ENCODE measurements at regions not wholly inside any gene's neighbourhood (a gene's known extent, or its start where the extent isn't known, plus 50 kb on each side); places are given as distances from the start of the nearest gene placed in this dataset.

DNA sequence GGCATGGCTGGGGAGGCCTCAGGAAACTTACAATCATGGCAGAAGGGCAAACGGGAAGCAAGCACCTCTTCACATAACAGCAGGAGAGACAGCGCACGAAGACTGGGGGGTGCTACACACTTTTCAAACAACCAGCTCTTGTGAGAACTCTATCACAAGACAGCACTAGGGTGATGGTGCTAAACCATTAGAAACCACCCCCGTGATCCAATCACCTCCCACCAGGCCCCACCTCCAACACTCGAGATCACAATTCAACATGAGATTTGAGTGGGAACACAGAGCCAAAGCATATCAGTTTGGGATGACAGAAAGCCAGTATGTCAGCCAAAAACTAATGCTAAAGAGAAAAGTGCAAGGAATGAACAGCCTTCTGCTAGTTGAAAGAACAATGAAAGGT, 309.8 kb upstream of the CCDC54 start:
- no peak overlapping the region for H3K4me2 ChIP-seq (ENCODE audit: low read length)
- no peak overlapping the region for H3K18ac ChIP-seq (ENCODE audit: low read length)
- no peak overlapping the region for H3K14ac ChIP-seq (ENCODE audit: low read length)
- H4K8ac ChIP-seq (ENCODE audit: low read depth, low read length): no peak overlapping the region
- H3K9me3 ChIP-seq (ENCODE audit: insufficient read depth, low read depth, low read length): no peaks in the 10 kb centered on the region
- no peaks in the 10 kb centered on the region for H3K27me3 ChIP-seq (ENCODE audit: insufficient read depth, low read length)
- no peak overlapping the region for H3K4ac ChIP-seq (ENCODE audit: low read depth, low read length)
- no peaks in the 10 kb centered on the region for H3K79me2 ChIP-seq (ENCODE audit: control insufficient read depth, insufficient read depth, low read length, poor library complexity)
- H3K27ac ChIP-seq (ENCODE audit: low read depth, low read length): no peak overlapping the region
- no peak overlapping the region for H4K12ac ChIP-seq (ENCODE audit: low read depth, low read length)
- H2BK5ac ChIP-seq (ENCODE audit: low read depth, low read length, poor library complexity): no peak overlapping the region
- H2BK120ac ChIP-seq (ENCODE audit: insufficient read depth, low read length, poor library complexity): no peak overlapping the region
- H2AK5ac ChIP-seq (ENCODE audit: low read length): no peak overlapping the region
- H3K36me3 ChIP-seq (ENCODE audit: control insufficient read depth in 1 of 2, insufficient read depth in 2 of 2, low read length in 2 of 2): no peaks in the 10 kb centered on the region
- WGBS (ENCODE audit: extremely low coverage, insufficient coverage, insufficient read length): no CpG with 5 or more reads among the region's 5 CpGs
- H3K9ac ChIP-seq (ENCODE audit: low read length): no peak overlapping the region
- DNase-seq: no peak
- H3K79me1 ChIP-seq (ENCODE audit: low read length): no peaks in the 10 kb centered on the region
- H3K4me3 ChIP-seq (ENCODE audit: low read depth, low read length): no peak overlapping the region
- H3K23ac ChIP-seq (ENCODE audit: low read length): no peak overlapping the region
- H2AFZ ChIP-seq (ENCODE audit: insufficient read depth, low read length, poor library complexity): no peak overlapping the region
- no peak overlapping the region for H2BK12ac ChIP-seq (ENCODE audit: low read length)
- no peak overlapping the region for H4K91ac ChIP-seq (ENCODE audit: low read depth, low read length)
- H3K4me1 ChIP-seq (ENCODE audit: control insufficient read depth in 1 of 2, insufficient read depth in 2 of 2, low read length in 2 of 2): no peaks in the 10 kb centered on the region

DNA sequence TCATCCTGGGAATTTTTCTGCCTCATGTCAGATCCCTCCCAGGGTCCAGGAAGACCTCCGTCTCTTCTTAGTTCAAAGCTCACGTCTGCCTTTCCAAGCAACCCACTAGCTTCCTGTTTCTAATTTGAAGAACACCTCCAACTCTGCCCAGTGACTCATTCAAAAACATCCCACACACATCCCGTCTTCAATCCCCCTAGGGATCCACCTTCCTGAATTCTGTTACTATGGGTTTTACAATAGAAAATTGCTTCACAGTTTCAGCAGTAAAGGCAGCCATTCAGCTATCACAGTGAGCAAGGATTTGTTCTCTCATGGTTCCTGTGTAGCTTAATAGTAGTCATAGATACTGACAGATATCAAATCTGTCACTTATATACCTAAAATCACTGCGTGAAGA, 308.3 kb upstream of the CCDC54 start:
- Histone ChIP-seq H2AK5ac (ENCODE audit: low read length) (no peak overlapping the region), H3K4me3 (ENCODE audit: low read depth, low read length) (no peak overlapping the region), H3K79me2 (ENCODE audit: control insufficient read depth, insufficient read depth, low read length, poor library complexity) (no peaks in the 10 kb centered on the region), H4K91ac (ENCODE audit: low read depth, low read length) (no peak overlapping the region), H3K4me1 (ENCODE audit: control insufficient read depth in 1 of 2, insufficient read depth in 2 of 2, low read length in 2 of 2) (no peaks in the 10 kb centered on the region), H4K8ac (ENCODE audit: low read depth, low read length) (no peak overlapping the region), H3K4ac (ENCODE audit: low read depth, low read length) (no peak overlapping the region), H2AFZ (ENCODE audit: insufficient read depth, low read length, poor library complexity) (no peak overlapping the region), H3K9me3 (ENCODE audit: insufficient read depth, low read depth, low read length) (no peaks in the 10 kb centered on the region), H3K27ac (ENCODE audit: low read depth, low read length) (no peak overlapping the region), H3K23ac (ENCODE audit: low read length) (no peak overlapping the region), H3K4me2 (ENCODE audit: low read length) (no peak overlapping the region), H3K9ac (ENCODE audit: low read length) (no peak overlapping the region), H3K18ac (ENCODE audit: low read length) (no peak overlapping the region), H3K79me1 (ENCODE audit: low read length) (no peaks in the 10 kb centered on the region), H4K12ac (ENCODE audit: low read depth, low read length) (no peak overlapping the region), H3K36me3 (ENCODE audit: control insufficient read depth in 1 of 2, insufficient read depth in 2 of 2, low read length in 2 of 2) (no peaks in the 10 kb centered on the region), H2BK120ac (ENCODE audit: insufficient read depth, low read length, poor library complexity) (no peak overlapping the region), H3K14ac (ENCODE audit: low read length) (no peak overlapping the region), H2BK12ac (ENCODE audit: low read length) (no peak overlapping the region), H2BK5ac (ENCODE audit: low read depth, low read length, poor library complexity) (no peak overlapping the region), H3K27me3 (ENCODE audit: insufficient read depth, low read length) (no peaks in the 10 kb centered on the region)
- no peak for DNase-seq
- WGBS (ENCODE audit: extremely low coverage, insufficient coverage, insufficient read length): no CpG with 5 or more reads among the region's 4 CpGs

DNA sequence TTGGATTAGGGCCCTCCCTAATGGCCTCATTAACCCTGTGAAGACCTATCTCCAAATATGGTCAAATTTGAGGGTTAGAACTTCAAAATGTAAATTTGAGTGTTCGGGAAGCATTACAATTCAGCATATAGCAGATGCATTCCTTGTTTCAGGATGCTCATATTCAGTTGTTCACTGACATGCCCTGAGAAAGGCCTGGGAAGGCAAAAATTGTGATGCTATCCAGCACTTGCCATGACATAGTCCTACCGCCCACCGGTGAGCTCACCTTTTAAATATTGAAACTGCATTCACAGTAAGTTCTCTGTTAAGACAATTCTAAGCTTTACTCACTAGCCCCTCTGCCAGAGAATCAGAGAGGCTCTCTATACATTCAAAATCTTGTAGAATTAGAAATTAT, 300.3 kb upstream of the CCDC54 start:
- H3K4me1 ChIP-seq (ENCODE audit: control insufficient read depth in 1 of 2, insufficient read depth in 2 of 2, low read length in 2 of 2): no peaks in the 10 kb centered on the region
- H3K27ac ChIP-seq (ENCODE audit: low read depth, low read length): no peak overlapping the region
- H4K8ac ChIP-seq (ENCODE audit: low read depth, low read length): no peak overlapping the region
- DNase-seq: no peak
- H2BK120ac ChIP-seq (ENCODE audit: insufficient read depth, low read length, poor library complexity): no peak overlapping the region
- no peak overlapping the region for H4K12ac ChIP-seq (ENCODE audit: low read depth, low read length)
- H3K18ac ChIP-seq (ENCODE audit: low read length): no peak overlapping the region
- no peak overlapping the region for H2AFZ ChIP-seq (ENCODE audit: insufficient read depth, low read length, poor library complexity)
- no peaks in the 10 kb centered on the region for H3K79me1 ChIP-seq (ENCODE audit: low read length)
- no peak overlapping the region for H3K4me2 ChIP-seq (ENCODE audit: low read length)
- no peak overlapping the region for H2BK12ac ChIP-seq (ENCODE audit: low read length)
- no peak overlapping the region for H2BK5ac ChIP-seq (ENCODE audit: low read depth, low read length, poor library complexity)
- H3K79me2 ChIP-seq (ENCODE audit: control insufficient read depth, insufficient read depth, low read length, poor library complexity): no peaks in the 10 kb centered on the region
- H3K14ac ChIP-seq (ENCODE audit: low read length): no peak overlapping the region
- H3K27me3 ChIP-seq (ENCODE audit: insufficient read depth, low read length): no peaks in the 10 kb centered on the region
- no peaks in the 10 kb centered on the region for H3K9me3 ChIP-seq (ENCODE audit: insufficient read depth, low read depth, low read length)
- no peak overlapping the region for H3K4ac ChIP-seq (ENCODE audit: low read depth, low read length)
- H3K36me3 ChIP-seq (ENCODE audit: control insufficient read depth in 1 of 2, insufficient read depth in 2 of 2, low read length in 2 of 2): no peaks in the 10 kb centered on the region
- no peak overlapping the region for H4K91ac ChIP-seq (ENCODE audit: low read depth, low read length)
- no peak overlapping the region for H3K23ac ChIP-seq (ENCODE audit: low read length)
- no peak overlapping the region for H2AK5ac ChIP-seq (ENCODE audit: low read length)
- H3K9ac ChIP-seq (ENCODE audit: low read length): no peak overlapping the region
- WGBS (ENCODE audit: extremely low coverage, insufficient coverage, insufficient read length): no CpG with 5 or more reads among the region's 3 CpGs
- H3K4me3 ChIP-seq (ENCODE audit: low read depth, low read length): no peak overlapping the region

DNA sequence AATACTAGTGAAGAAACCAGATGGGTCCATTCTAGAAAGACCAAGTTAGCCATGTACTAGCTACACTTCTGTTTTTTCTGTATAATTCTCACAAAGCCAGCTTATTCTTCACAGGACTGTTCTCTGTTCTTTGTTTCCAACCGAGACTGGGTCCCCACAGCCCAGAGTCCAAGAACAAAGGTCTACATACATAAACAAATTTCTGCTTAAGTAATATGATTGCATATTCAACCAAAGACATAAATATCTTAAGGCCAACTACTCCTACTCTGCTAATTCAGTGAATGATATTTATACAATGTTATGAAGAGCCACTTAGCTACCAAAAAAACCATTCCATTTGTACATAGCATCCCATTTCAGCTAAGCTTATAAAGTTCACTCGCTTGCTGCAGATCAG, 299.8 kb upstream of the CCDC54 start:
- no peak overlapping the region for H3K4me3 ChIP-seq (ENCODE audit: low read depth, low read length)
- H3K4ac ChIP-seq (ENCODE audit: low read depth, low read length): no peak overlapping the region
- WGBS (ENCODE audit: extremely low coverage, insufficient coverage, insufficient read length): no CpG with 5 or more reads among the region's 2 CpGs
- no peak overlapping the region for H4K8ac ChIP-seq (ENCODE audit: low read depth, low read length)
- H2AK5ac ChIP-seq (ENCODE audit: low read length): no peak overlapping the region
- no peaks in the 10 kb centered on the region for H3K79me1 ChIP-seq (ENCODE audit: low read length)
- H3K36me3 ChIP-seq (ENCODE audit: control insufficient read depth in 1 of 2, insufficient read depth in 2 of 2, low read length in 2 of 2): no peaks in the 10 kb centered on the region
- no peak overlapping the region for H3K23ac ChIP-seq (ENCODE audit: low read length)
- H3K4me2 ChIP-seq (ENCODE audit: low read length): no peak overlapping the region
- no peak overlapping the region for H2BK12ac ChIP-seq (ENCODE audit: low read length)
- no peaks in the 10 kb centered on the region for H3K79me2 ChIP-seq (ENCODE audit: control insufficient read depth, insufficient read depth, low read length, poor library complexity)
- H3K18ac ChIP-seq (ENCODE audit: low read length): no peak overlapping the region
- no peaks in the 10 kb centered on the region for H3K27me3 ChIP-seq (ENCODE audit: insufficient read depth, low read length)
- no peak overlapping the region for H2BK120ac ChIP-seq (ENCODE audit: insufficient read depth, low read length, poor library complexity)
- H3K4me1 ChIP-seq (ENCODE audit: control insufficient read depth in 1 of 2, insufficient read depth in 2 of 2, low read length in 2 of 2): no peaks in the 10 kb centered on the region
- no peak for DNase-seq
- H4K91ac ChIP-seq (ENCODE audit: low read depth, low read length): no peak overlapping the region
- no peak overlapping the region for H2AFZ ChIP-seq (ENCODE audit: insufficient read depth, low read length, poor library complexity)
- no peaks in the 10 kb centered on the region for H3K9me3 ChIP-seq (ENCODE audit: insufficient read depth, low read depth, low read length)
- H2BK5ac ChIP-seq (ENCODE audit: low read depth, low read length, poor library complexity): no peak overlapping the region
- no peak overlapping the region for H4K12ac ChIP-seq (ENCODE audit: low read depth, low read length)
- H3K14ac ChIP-seq (ENCODE audit: low read length): no peak overlapping the region
- no peak overlapping the region for H3K9ac ChIP-seq (ENCODE audit: low read length)
- no peak overlapping the region for H3K27ac ChIP-seq (ENCODE audit: low read depth, low read length)

Measured in trophoblast cell (in vitro differentiated cells and primary cell).